ENCODE measurements at regions not wholly inside any gene's neighbourhood (a gene's known extent, or its start where the extent isn't known, plus 50 kb on each side); places are given as distances from the start of the nearest gene placed in this dataset.
"Not testable (repeated sequence)": the region's sequence is repeated elsewhere in the genome, so short reads cannot be mapped to it uniquely, and the experiment has no call there.

GRCh38 chr10:37003126-37003525 lies 122.3 kb upstream of the ANKRD30A start:
- H3K14ac ChIP-seq (replicated peaks; ENCODE audit: low read depth, low read length) = no peak overlapping the region
- DNase-seq (no peak), ATAC-seq (ENCODE audit: low read depth) (no peak)
- H3K9me1 ChIP-seq (ENCODE audit: insufficient read depth, low read length) = no peaks in the 10 kb centered on the region
- no peak overlapping the region for H3K18ac ChIP-seq (ENCODE audit: low read depth, low read length)
- no peak overlapping the region for H3K4me3 ChIP-seq (ENCODE audit: insufficient read depth, low read depth, low read length)
- in situ Hi-C loops (cut with MboI; ENCODE audit: low sequenced_read_pairs) (no loop called here), intact Hi-C loops (cut with micrococcal nuclease) (no loop called here), dilution Hi-C loops (cut with HindIII; ENCODE audit: low sequenced_read_pairs, unreplicated experiment) (no loop called here)
- ChIA-PET CTCF (no interaction called here), POLR2A (ENCODE audit: unreplicated experiment) (no interaction called here)
- H3K27ac ChIP-seq (ENCODE audit: insufficient read depth, low read length) = no peak overlapping the region
- no peak overlapping the region for H3K23ac ChIP-seq (ENCODE audit: low read depth, low read length)
- H3K56ac ChIP-seq (ENCODE audit: extremely low read depth, insufficient read depth, low read length) = no peak overlapping the region
- H2AFZ ChIP-seq (replicated peaks; ENCODE audit: low read length, poor library complexity) = no peak overlapping the region
- H2BK120ac ChIP-seq (ENCODE audit: low read depth, low read length) = no peak overlapping the region
- no peak overlapping the region for H2AK5ac ChIP-seq (ENCODE audit: low read depth, low read length)
- H2BK5ac ChIP-seq (ENCODE audit: low read depth, low read length, poor library complexity, severe bottlenecking) = no peak overlapping the region
- H3K27me3 ChIP-seq (ENCODE audit: control insufficient read depth, insufficient read depth, low read length) = no peaks in the 10 kb centered on the region
- no TSS peak for BruUV-seq (replicated peaks)
- no peak overlapping the region for H3K9ac ChIP-seq (ENCODE audit: low read depth, low read length)
- WGBS, 2 experiments (ENCODE audit: extremely low coverage in 2 of 2, insufficient read length in 1 of 2) = no CpG with 5 or more reads among the region's 2 CpGs
- no peak overlapping the region for H3K4me2 ChIP-seq (ENCODE audit: low read depth, low read length)
- H4K20me1 ChIP-seq (ENCODE audit: insufficient read depth, low read length) = no peaks in the 10 kb centered on the region
- no peak overlapping the region for H2AK9ac ChIP-seq (replicated peaks; ENCODE audit: low read depth, low read length, poor library complexity)
- no peaks in the 10 kb centered on the region for H3K36me3 ChIP-seq (ENCODE audit: control insufficient read depth, insufficient read depth, low read length)
- H3K79me1 ChIP-seq (ENCODE audit: low read depth in 1 of 2, low read length in 2 of 2) = no peaks in the 10 kb centered on the region
- H4K5ac ChIP-seq (ENCODE audit: low read depth, low read length) = no peak overlapping the region
- H2BK20ac ChIP-seq (ENCODE audit: low read depth, low read length) = no peak overlapping the region
- H2BK15ac ChIP-seq (ENCODE audit: low read depth, low read length) = no peak overlapping the region
- H3K9me3 ChIP-seq (ENCODE audit: control insufficient read depth, insufficient read depth, low read length) = no peaks in the 10 kb centered on the region
- TF ChIP-seq CHD1 (IDR thresholded peaks at IDR 0.05; ENCODE audit: low read depth, low read length) = no peak
- no peaks in the 10 kb centered on the region for H3K4me1 ChIP-seq (ENCODE audit: control insufficient read depth, insufficient read depth, low read length)
- H4K8ac ChIP-seq (ENCODE audit: low read depth in 2 of 2, low read length in 2 of 2) = no peak overlapping the region
- H4K91ac ChIP-seq (ENCODE audit: insufficient read depth, low read depth, low read length) = no peak overlapping the region
- no peak overlapping the region for H3K4ac ChIP-seq (ENCODE audit: low read depth, low read length)

DNA sequence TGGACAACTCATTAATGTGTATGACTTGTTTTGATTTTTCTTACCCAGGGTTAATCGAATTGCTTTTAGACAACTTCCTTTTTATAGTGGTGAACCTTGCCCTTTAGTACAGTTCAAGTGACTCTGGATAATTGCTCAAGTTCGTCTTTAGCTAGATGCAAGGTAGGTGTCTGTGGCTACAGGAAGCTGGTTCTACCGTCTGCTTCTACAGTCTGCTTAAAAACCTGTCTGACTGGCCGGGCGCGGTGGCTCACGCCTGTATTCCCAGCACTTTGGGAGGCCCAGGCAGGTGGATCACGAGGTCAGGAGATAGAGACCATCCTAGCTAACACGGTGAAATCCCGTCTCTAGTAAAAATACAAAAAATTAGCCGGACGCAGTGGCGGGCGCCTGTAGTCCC lies 129.6 kb upstream of the ANKRD30A start:
- H2BK15ac ChIP-seq (ENCODE audit: low read depth, low read length); ATAC-seq (ENCODE audit: low read depth); H3K4me3 ChIP-seq (ENCODE audit: insufficient read depth, low read depth, low read length); H3K4ac ChIP-seq (ENCODE audit: low read depth, low read length); H3K18ac ChIP-seq (ENCODE audit: low read depth, low read length); H2AK5ac ChIP-seq (ENCODE audit: low read depth, low read length); H3K9me1 ChIP-seq (ENCODE audit: insufficient read depth, low read length); H3K9me3 ChIP-seq (ENCODE audit: control insufficient read depth, insufficient read depth, low read length); H2AFZ ChIP-seq (replicated peaks; ENCODE audit: low read length, poor library complexity); H4K8ac ChIP-seq (ENCODE audit: low read depth in 2 of 2, low read length in 2 of 2); H3K36me3 ChIP-seq (ENCODE audit: control insufficient read depth, insufficient read depth, low read length); H3K23ac ChIP-seq (ENCODE audit: low read depth, low read length); H3K14ac ChIP-seq (replicated peaks; ENCODE audit: low read depth, low read length); H4K91ac ChIP-seq (ENCODE audit: insufficient read depth, low read depth, low read length); H2BK20ac ChIP-seq (ENCODE audit: low read depth, low read length); DNase-seq; in situ Hi-C loops (cut with MboI; ENCODE audit: low sequenced_read_pairs); intact Hi-C loops (cut with micrococcal nuclease); H3K79me1 ChIP-seq (ENCODE audit: low read depth in 1 of 2, low read length in 2 of 2); H3K27ac ChIP-seq (ENCODE audit: insufficient read depth, low read length); H2BK120ac ChIP-seq (ENCODE audit: low read depth, low read length); H3K27me3 ChIP-seq (ENCODE audit: control insufficient read depth, insufficient read depth, low read length); H3K4me1 ChIP-seq (ENCODE audit: control insufficient read depth, insufficient read depth, low read length); H3K56ac ChIP-seq (ENCODE audit: extremely low read depth, insufficient read depth, low read length); H2AK9ac ChIP-seq (replicated peaks; ENCODE audit: low read depth, low read length, poor library complexity); BruUV-seq (replicated peaks); H4K5ac ChIP-seq (ENCODE audit: low read depth, low read length); H2BK5ac ChIP-seq (ENCODE audit: low read depth, low read length, poor library complexity, severe bottlenecking); H3K9ac ChIP-seq (ENCODE audit: low read depth, low read length); H3K4me2 ChIP-seq (ENCODE audit: low read depth, low read length); H4K20me1 ChIP-seq (ENCODE audit: insufficient read depth, low read length); POLR2A ChIA-PET (ENCODE audit: unreplicated experiment); dilution Hi-C loops (cut with HindIII; ENCODE audit: low sequenced_read_pairs, unreplicated experiment): not testable (repeated sequence)
- CTCF ChIA-PET = interaction anchor here (0.7 kb wide), 1 partner anchor 8 kb away, joined by 3 read pairs; no protein-coding TSS in a partner anchor
- no CpG with 5 or more reads among the region's 14 CpGs for WGBS, 2 experiments (ENCODE audit: extremely low coverage in 2 of 2, insufficient read length in 1 of 2)

Data from IMR-90 (cell line).